ENCODE measurements at regions not wholly inside any gene's neighbourhood (a gene's known extent, or its start where the extent isn't known, plus 50 kb on each side); places are given as distances from the start of the nearest gene placed in this dataset.

- DNase-seq (ENCODE audit: insufficient read length, low spot score) (no peak), FAIRE-seq (no peak)
- no peak for TF ChIP-seq TAF1 (IDR thresholded peaks at IDR 0.05; ENCODE audit: low read depth, low read length)
- no peak for TF ChIP-seq POLR2A (IDR thresholded peaks at IDR 0.05; ENCODE audit: low read depth, low read length)
- TF ChIP-seq PAX5 (IDR thresholded peaks at IDR 0.05; ENCODE audit: insufficient read depth, low read length, severe bottlenecking) = no peak
- TF ChIP-seq POU2F2 (IDR thresholded peaks at IDR 0.05; ENCODE audit: low read depth, low read length) = no peak
- no peak for TF ChIP-seq SPI1 (IDR thresholded peaks at IDR 0.05; ENCODE audit: low read depth, low read length)
Observed at GRCh38 chr12:22986997-22987396, 362.0 kb downstream of the ETNK1 start.

- no peak for FAIRE-seq
- no peak for DNase-seq (ENCODE audit: insufficient read length, low spot score)
- TF ChIP-seq SPI1 (IDR thresholded peaks at IDR 0.05; ENCODE audit: low read depth, low read length) = no peak
- TF ChIP-seq PAX5 (IDR thresholded peaks at IDR 0.05; ENCODE audit: insufficient read depth, low read length, severe bottlenecking) = no peak
- TF ChIP-seq POLR2A (IDR thresholded peaks at IDR 0.05; ENCODE audit: low read depth, low read length) = no peak
- TF ChIP-seq POU2F2 (IDR thresholded peaks at IDR 0.05; ENCODE audit: low read depth, low read length) = no peak
- no peak for TF ChIP-seq TAF1 (IDR thresholded peaks at IDR 0.05; ENCODE audit: low read depth, low read length)
- TF ChIP-seq POLR2AphosphoS5 (IDR thresholded peaks at IDR 0.05; ENCODE audit: low read depth, low read length) = no peak
Observed at GRCh38 chr12:22990501-22990900, 365.5 kb downstream of the ETNK1 start.

GRCh38 chr12:22991250-22991844 lies 366.4 kb downstream of the ETNK1 start:
- TF ChIP-seq SPI1 (IDR thresholded peaks at IDR 0.05; ENCODE audit: low read depth, low read length) (no peak), POU2F2 (IDR thresholded peaks at IDR 0.05; ENCODE audit: low read depth, low read length) (no peak), PAX5 (IDR thresholded peaks at IDR 0.05; ENCODE audit: insufficient read depth, low read length, severe bottlenecking) (no peak), TAF1 (IDR thresholded peaks at IDR 0.05; ENCODE audit: low read depth, low read length) (no peak), POLR2AphosphoS5 (IDR thresholded peaks at IDR 0.05; ENCODE audit: low read depth, low read length) (no peak), POLR2A (IDR thresholded peaks at IDR 0.05; ENCODE audit: low read depth, low read length) (no peak)
- no peak for DNase-seq (ENCODE audit: insufficient read length, low spot score)
- no peak for FAIRE-seq

GRCh38 chr12:22993609-22994315 lies 368.8 kb downstream of the ETNK1 start:
- DNase-seq (ENCODE audit: insufficient read length, low spot score) (no peak), FAIRE-seq (no peak)
- TF ChIP-seq POLR2AphosphoS5 (IDR thresholded peaks at IDR 0.05; ENCODE audit: low read depth, low read length) = no peak
- TF ChIP-seq POU2F2 (IDR thresholded peaks at IDR 0.05; ENCODE audit: low read depth, low read length) = no peak
- no peak for TF ChIP-seq PAX5 (IDR thresholded peaks at IDR 0.05; ENCODE audit: insufficient read depth, low read length, severe bottlenecking)
- TF ChIP-seq POLR2A (IDR thresholded peaks at IDR 0.05; ENCODE audit: low read depth, low read length) = no peak
- TF ChIP-seq SPI1 (IDR thresholded peaks at IDR 0.05; ENCODE audit: low read depth, low read length) = no peak
- no peak for TF ChIP-seq TAF1 (IDR thresholded peaks at IDR 0.05; ENCODE audit: low read depth, low read length)

GRCh38 chr12:22994316-22994675 lies 369.3 kb downstream of the ETNK1 start:
- FAIRE-seq (no peak), DNase-seq (ENCODE audit: insufficient read length, low spot score) (no peak)
- TF ChIP-seq POLR2A (IDR thresholded peaks at IDR 0.05; ENCODE audit: low read depth, low read length) = no peak
- no peak for TF ChIP-seq PAX5 (IDR thresholded peaks at IDR 0.05; ENCODE audit: insufficient read depth, low read length, severe bottlenecking)
- TF ChIP-seq POU2F2 (IDR thresholded peaks at IDR 0.05; ENCODE audit: low read depth, low read length) = no peak
- TF ChIP-seq TAF1 (IDR thresholded peaks at IDR 0.05; ENCODE audit: low read depth, low read length) = no peak
- no peak for TF ChIP-seq SPI1 (IDR thresholded peaks at IDR 0.05; ENCODE audit: low read depth, low read length)
- TF ChIP-seq POLR2AphosphoS5 (IDR thresholded peaks at IDR 0.05; ENCODE audit: low read depth, low read length) = no peak

GRCh38 chr12:23001487-23001886 lies 376.5 kb downstream of the ETNK1 start:
- DNase-seq (ENCODE audit: insufficient read length, low spot score) = no peak
- no peak for FAIRE-seq
- no peak for TF ChIP-seq TAF1 (IDR thresholded peaks at IDR 0.05; ENCODE audit: low read depth, low read length)
- TF ChIP-seq SPI1 (IDR thresholded peaks at IDR 0.05; ENCODE audit: low read depth, low read length) = no peak
- no peak for TF ChIP-seq POU2F2 (IDR thresholded peaks at IDR 0.05; ENCODE audit: low read depth, low read length)
- TF ChIP-seq PAX5 (IDR thresholded peaks at IDR 0.05; ENCODE audit: insufficient read depth, low read length, severe bottlenecking) = no peak
- no peak for TF ChIP-seq POLR2AphosphoS5 (IDR thresholded peaks at IDR 0.05; ENCODE audit: low read depth, low read length)
- TF ChIP-seq POLR2A (IDR thresholded peaks at IDR 0.05; ENCODE audit: low read depth, low read length) = no peak

GRCh38 chr12:23002381-23002780 lies 377.4 kb downstream of the ETNK1 start:
- TF ChIP-seq POU2F2 (IDR thresholded peaks at IDR 0.05; ENCODE audit: low read depth, low read length) = no peak
- TF ChIP-seq SPI1 (IDR thresholded peaks at IDR 0.05; ENCODE audit: low read depth, low read length) = no peak
- no peak for TF ChIP-seq TAF1 (IDR thresholded peaks at IDR 0.05; ENCODE audit: low read depth, low read length)
- no peak for TF ChIP-seq PAX5 (IDR thresholded peaks at IDR 0.05; ENCODE audit: insufficient read depth, low read length, severe bottlenecking)
- no peak for TF ChIP-seq POLR2AphosphoS5 (IDR thresholded peaks at IDR 0.05; ENCODE audit: low read depth, low read length)
- no peak for TF ChIP-seq POLR2A (IDR thresholded peaks at IDR 0.05; ENCODE audit: low read depth, low read length)
- DNase-seq (ENCODE audit: insufficient read length, low spot score) = no peak
- no peak for FAIRE-seq

- DNase-seq (ENCODE audit: insufficient read length, low spot score) (no peak), FAIRE-seq (no peak)
- TF ChIP-seq PAX5 (IDR thresholded peaks at IDR 0.05; ENCODE audit: insufficient read depth, low read length, severe bottlenecking) = no peak
- TF ChIP-seq SPI1 (IDR thresholded peaks at IDR 0.05; ENCODE audit: low read depth, low read length) = no peak
- no peak for TF ChIP-seq POU2F2 (IDR thresholded peaks at IDR 0.05; ENCODE audit: low read depth, low read length)
- no peak for TF ChIP-seq TAF1 (IDR thresholded peaks at IDR 0.05; ENCODE audit: low read depth, low read length)
- no peak for TF ChIP-seq POLR2AphosphoS5 (IDR thresholded peaks at IDR 0.05; ENCODE audit: low read depth, low read length)
- TF ChIP-seq POLR2A (IDR thresholded peaks at IDR 0.05; ENCODE audit: low read depth, low read length) = no peak
Observed at GRCh38 chr12:23004473-23005020, 379.6 kb downstream of the ETNK1 start.

GRCh38 chr12:23005387-23005786 lies 380.4 kb downstream of the ETNK1 start:
- no peak for FAIRE-seq
- TF ChIP-seq SPI1 (IDR thresholded peaks at IDR 0.05; ENCODE audit: low read depth, low read length) (no peak), POLR2AphosphoS5 (IDR thresholded peaks at IDR 0.05; ENCODE audit: low read depth, low read length) (no peak), POU2F2 (IDR thresholded peaks at IDR 0.05; ENCODE audit: low read depth, low read length) (no peak), TAF1 (IDR thresholded peaks at IDR 0.05; ENCODE audit: low read depth, low read length) (no peak), POLR2A (IDR thresholded peaks at IDR 0.05; ENCODE audit: low read depth, low read length) (no peak), PAX5 (IDR thresholded peaks at IDR 0.05; ENCODE audit: insufficient read depth, low read length, severe bottlenecking) (no peak)

More at GRCh38 chr12:23005387-23005786, 380.4 kb downstream of the ETNK1 start:
- no peak for DNase-seq (ENCODE audit: insufficient read length, low spot score)
